OCI-LY3 (cell line): ENCODE measurements at regions not wholly inside any gene's neighbourhood (a gene's known extent, or its start where the extent isn't known, plus 50 kb on each side); places are given as distances from the start of the nearest gene placed in this dataset.

ENCODE experiments used
- CTCF ChIP-seq: fragments of 200-600, 300-600 bp; sonication (generic); IDR thresholded peaks from 2 replicates; pipeline ENCODE4 v1.5.1; 2014; ENCODE audit warnings: antibody characterized with exemption, low read length, low read depth
- EZH2phosphoT487 ChIP-seq: fragments of 200-600 bp; shearing (Covaris generic); IDR thresholded peaks from 2 replicates; pipeline ENCODE4 v1.6.1; 2018; ENCODE audit warnings: antibody characterized with exemption, mixed run types, low read depth

- TF ChIP-seq CTCF: no peak
- no peak for TF ChIP-seq EZH2phosphoT487
Measured at GRCh38 chr4:166335256-166335938, 462.4 kb downstream of the TLL1 start.
